GM23338 (cell line): ENCODE measurements at regions not wholly inside any gene's neighbourhood (a gene's known extent, or its start where the extent isn't known, plus 50 kb on each side); places are given as distances from the start of the nearest gene placed in this dataset.
A peak's percentile ranks its signal among the peaks of the same experiment; 100 is the strongest.

Experiments
- ATAC-seq: fragments of 200-7000 bp; cut with Tn5 transposase; 3 replicates; pipeline ENCODE4 v1.9.1; 2020
- DNase-seq: peaks from one replicate; pipeline ENCODE4 v3.0.0-alpha.2; 2015; ENCODE audit warnings: low spot score
- H2AFZ ChIP-seq: fragments of 200-600 bp; sonication (generic); 2 replicates; pipeline ENCODE4 v1.8.0; 2016; ENCODE audit warnings: antibody characterized with exemption, mild to moderate bottlenecking, moderate library complexity
- H3F3A ChIP-seq: fragments of 200-600 bp; sonication (generic); replicated peaks from 2 replicates; pipeline ENCODE4 v1.8.0; 2017; ENCODE audit warnings: antibody characterized with exemption, mixed run types, low read depth
- H3K27ac ChIP-seq: fragments of 200-600 bp; sonication (generic); 2 replicates; pipeline ENCODE4 v1.6.1; 2016; ENCODE audit warnings: low read depth
- H3K27me3 ChIP-seq: fragments of 200-600 bp; sonication (generic); 2 replicates; pipeline ENCODE4 v1.8.0; 2016; ENCODE audit warnings: mild to moderate bottlenecking, mixed run types, moderate library complexity; ENCODE audit not compliant: insufficient read depth
- H3K36me3 ChIP-seq: fragments of 200-600 bp; sonication (generic); 2 replicates; pipeline ENCODE4 v1.8.0; 2016; ENCODE audit warnings: mild to moderate bottlenecking; ENCODE audit not compliant: insufficient read depth
- H3K4me1 ChIP-seq: fragments of 200-600 bp; sonication (generic); 2 replicates; pipeline ENCODE4 v1.8.0; 2016; ENCODE audit warnings: mild to moderate bottlenecking, moderate library complexity; ENCODE audit not compliant: insufficient read depth
- H3K4me2 ChIP-seq: fragments of 200-600 bp; sonication (generic); 2 replicates; pipeline ENCODE4 v1.7.1; 2017; ENCODE audit warnings: mixed run types
- H3K4me3 ChIP-seq: fragments of 200-600 bp; sonication (generic); 2 replicates; pipeline ENCODE4 v1.6.1; 2016; ENCODE audit warnings: mixed run types
- H3K79me2 ChIP-seq: fragments of 200-600 bp; sonication (generic); replicated peaks from 2 replicates; pipeline ENCODE4 v1.8.0; 2017; ENCODE audit warnings: mild to moderate bottlenecking; ENCODE audit not compliant: insufficient read depth
- H3K9me2 ChIP-seq: fragments of 200-600 bp; sonication (generic); 2 replicates; pipeline ENCODE4 v1.8.0; 2017; ENCODE audit not compliant: insufficient read depth
- H4K20me1 ChIP-seq: fragments of 200-600 bp; sonication (generic); replicated peaks from 2 replicates; pipeline ENCODE4 v1.8.0; 2017; ENCODE audit warnings: mild to moderate bottlenecking; ENCODE audit not compliant: insufficient read depth
- H3K27ac Mint-ChIP-seq: 2 replicates; pipeline ENCODE4 v1.8.0; 2020; ENCODE audit warnings: inconsistent platforms, mild to moderate bottlenecking, moderate library complexity, mixed read lengths
- H3K27me3 Mint-ChIP-seq: 3 replicates; pipeline ENCODE4 v1.8.0; 2022; ENCODE audit warnings: low read depth, mild to moderate bottlenecking, moderate library complexity, mixed read lengths, inconsistent platforms; ENCODE audit not compliant: insufficient read depth, poor library complexity
- H3K36me3 Mint-ChIP-seq: 3 replicates; pipeline ENCODE4 v1.8.0; 2021; ENCODE audit warnings: low read depth, mild to moderate bottlenecking, inconsistent platforms, moderate library complexity, mixed read lengths
- H3K4me1 Mint-ChIP-seq: 3 replicates; pipeline ENCODE4 v1.8.0; 2020; ENCODE audit warnings: mild to moderate bottlenecking, inconsistent platforms, mixed read lengths
- H3K4me3 Mint-ChIP-seq: 3 replicates; pipeline ENCODE4 v1.8.0; 2021; ENCODE audit warnings: moderate library complexity, mild to moderate bottlenecking, inconsistent platforms, mixed read lengths
- H3K9me3 Mint-ChIP-seq: 3 replicates; pipeline ENCODE4 v1.8.0; 2020; ENCODE audit warnings: moderate library complexity, mild to moderate bottlenecking, inconsistent platforms, mixed read lengths
- CTCF ChIP-seq, 2 experiments: fragments of 200-600 bp in 1 of 2; sonication (generic) in 1 of 2; conservative IDR thresholded peaks; 2 replicates each; pipeline versions ENCODE4 v1.5.1 to v1.6.1; 2016 to 2017; ENCODE audit warnings: antibody characterized with exemption in 2 of 2, low read depth in 2 of 2, mild to moderate bottlenecking in 2 of 2, moderate library complexity in 1 of 2
- ETS1 ChIP-seq: IDR thresholded peaks from 2 replicates; pipeline ENCODE4 v1.6.1; 2016; ENCODE audit warnings: antibody characterized with exemption
- EZH2 ChIP-seq: fragments of 200-600 bp; sonication (generic); IDR thresholded peaks from one replicate; pipeline ENCODE4 v1.8.0; 2017; ENCODE audit warnings: antibody characterized with exemption, mild to moderate bottlenecking, low read depth; ENCODE audit not compliant: unreplicated experiment
- EZH2phosphoT487 ChIP-seq: fragments of 200-600 bp; sonication (generic); IDR thresholded peaks from one replicate; pipeline ENCODE4 v1.8.1; 2018; ENCODE audit warnings: antibody characterized with exemption; ENCODE audit not compliant: unreplicated experiment
- JUNB ChIP-seq: IDR thresholded peaks from one replicate; pipeline ENCODE4 v1.6.1; 2016; ENCODE audit warnings: antibody characterized with exemption; ENCODE audit not compliant: unreplicated experiment
- NANOG ChIP-seq: IDR thresholded peaks from 2 replicates; pipeline ENCODE4 v1.6.1; 2016; ENCODE audit warnings: antibody characterized with exemption, borderline replicate concordance
- POLR2AphosphoS5 ChIP-seq: IDR thresholded peaks from 2 replicates; pipeline ENCODE4 v1.6.1; 2016; ENCODE audit warnings: antibody characterized with exemption, low read depth
- STAT1 ChIP-seq: IDR thresholded peaks from one replicate; pipeline ENCODE4 v1.6.1; 2016; ENCODE audit warnings: antibody characterized with exemption; ENCODE audit not compliant: unreplicated experiment
- ZNF114 ChIP-seq: fragments of 250-450 bp; sonication (Bioruptor Pico); IDR thresholded peaks from 2 replicates; pipeline ENCODE4 v1.5.0; 2020; ENCODE audit warnings: mild to moderate bottlenecking, moderate library complexity
- ZNF331 ChIP-seq: fragments of 250-450 bp; sonication (Bioruptor Pico); IDR thresholded peaks from 2 replicates; pipeline ENCODE4 v1.5.0; 2020; ENCODE audit warnings: low read depth, mild to moderate bottlenecking, moderate library complexity
- TF ChIP-seq, protein P1 (sequence below): fragments of 250-450 bp; sonication (Bioruptor Pico); IDR thresholded peaks from 2 replicates; pipeline ENCODE4 v1.5.0; 2020; ENCODE audit warnings: mild to moderate bottlenecking, moderate library complexity
- TF ChIP-seq, protein P2 (sequence below): IDR thresholded peaks from one replicate; pipeline ENCODE4 v1.6.1; 2018; ENCODE audit warnings: antibody characterized with exemption; ENCODE audit not compliant: unreplicated experiment

- TF ChIP-seq ETS1, result no peak
- no peak for TF ChIP-seq ZNF114 (CRISPR knock-in tag)
Observed at GRCh38 chr11:135008001-135008405, 596.0 kb upstream of the B3GAT1 start (continued).

DNA sequence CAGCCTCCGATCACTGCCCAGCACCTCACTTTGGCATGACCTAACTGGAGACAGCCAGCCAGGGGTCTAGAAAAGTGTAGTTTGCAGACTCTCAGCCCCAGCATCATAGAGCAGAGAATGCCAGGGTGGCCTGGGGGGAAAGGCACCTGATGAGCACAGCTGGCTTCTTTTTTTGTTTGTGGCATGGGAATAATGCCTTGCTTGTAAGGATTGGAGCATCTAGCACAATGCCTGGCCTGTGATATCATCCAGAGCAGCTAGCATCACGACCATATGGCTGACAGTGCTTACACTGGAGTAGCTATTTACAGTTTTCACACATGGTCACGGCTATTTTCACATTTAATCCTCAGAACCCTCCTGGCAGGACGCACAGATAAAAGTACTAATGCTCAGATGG lies 594.8 kb upstream of the B3GAT1 start:
- peaks cover 3% of the 10 kb centered on the region; the same call in 2 of the 3 replicates for H3K9me3 Mint-ChIP-seq
- Histone ChIP-seq H3K36me3 (no peaks in the 10 kb centered on the region), H3K27me3 (no peaks in the 10 kb centered on the region), H2AFZ (0 out of 2 replicates have a peak overlapping the region, but pooled peaks have one; percentile 32), H3K9me2 (peaks cover 3% of the 10 kb centered on the region; the same call in 1 of the 2 replicates), H3K27ac (no peak overlapping the region), H3K4me1 (0 out of 2 replicates have a peak, but pooled peaks cover 11% of the 10 kb centered on the region), H4K20me1 (no peaks in the 10 kb centered on the region), H3K79me2 (no peaks in the 10 kb centered on the region), H3K4me3 (no peak overlapping the region), H3F3A (no peaks in the 10 kb centered on the region), H3K4me2 (no peak overlapping the region)
- DNase-seq, result no peak
- H3K4me3 Mint-ChIP-seq, result no peak overlapping the region
- H3K4me1 Mint-ChIP-seq, result peaks cover 12% of the 10 kb centered on the region
- H3K27ac Mint-ChIP-seq, result no peak overlapping the region; the same call in 1 of the 2 replicates
- no peaks in the 10 kb centered on the region for H3K27me3 Mint-ChIP-seq
- no peaks in the 10 kb centered on the region for H3K36me3 Mint-ChIP-seq
- ATAC-seq, result no peak
- TF ChIP-seq, protein P1, sequence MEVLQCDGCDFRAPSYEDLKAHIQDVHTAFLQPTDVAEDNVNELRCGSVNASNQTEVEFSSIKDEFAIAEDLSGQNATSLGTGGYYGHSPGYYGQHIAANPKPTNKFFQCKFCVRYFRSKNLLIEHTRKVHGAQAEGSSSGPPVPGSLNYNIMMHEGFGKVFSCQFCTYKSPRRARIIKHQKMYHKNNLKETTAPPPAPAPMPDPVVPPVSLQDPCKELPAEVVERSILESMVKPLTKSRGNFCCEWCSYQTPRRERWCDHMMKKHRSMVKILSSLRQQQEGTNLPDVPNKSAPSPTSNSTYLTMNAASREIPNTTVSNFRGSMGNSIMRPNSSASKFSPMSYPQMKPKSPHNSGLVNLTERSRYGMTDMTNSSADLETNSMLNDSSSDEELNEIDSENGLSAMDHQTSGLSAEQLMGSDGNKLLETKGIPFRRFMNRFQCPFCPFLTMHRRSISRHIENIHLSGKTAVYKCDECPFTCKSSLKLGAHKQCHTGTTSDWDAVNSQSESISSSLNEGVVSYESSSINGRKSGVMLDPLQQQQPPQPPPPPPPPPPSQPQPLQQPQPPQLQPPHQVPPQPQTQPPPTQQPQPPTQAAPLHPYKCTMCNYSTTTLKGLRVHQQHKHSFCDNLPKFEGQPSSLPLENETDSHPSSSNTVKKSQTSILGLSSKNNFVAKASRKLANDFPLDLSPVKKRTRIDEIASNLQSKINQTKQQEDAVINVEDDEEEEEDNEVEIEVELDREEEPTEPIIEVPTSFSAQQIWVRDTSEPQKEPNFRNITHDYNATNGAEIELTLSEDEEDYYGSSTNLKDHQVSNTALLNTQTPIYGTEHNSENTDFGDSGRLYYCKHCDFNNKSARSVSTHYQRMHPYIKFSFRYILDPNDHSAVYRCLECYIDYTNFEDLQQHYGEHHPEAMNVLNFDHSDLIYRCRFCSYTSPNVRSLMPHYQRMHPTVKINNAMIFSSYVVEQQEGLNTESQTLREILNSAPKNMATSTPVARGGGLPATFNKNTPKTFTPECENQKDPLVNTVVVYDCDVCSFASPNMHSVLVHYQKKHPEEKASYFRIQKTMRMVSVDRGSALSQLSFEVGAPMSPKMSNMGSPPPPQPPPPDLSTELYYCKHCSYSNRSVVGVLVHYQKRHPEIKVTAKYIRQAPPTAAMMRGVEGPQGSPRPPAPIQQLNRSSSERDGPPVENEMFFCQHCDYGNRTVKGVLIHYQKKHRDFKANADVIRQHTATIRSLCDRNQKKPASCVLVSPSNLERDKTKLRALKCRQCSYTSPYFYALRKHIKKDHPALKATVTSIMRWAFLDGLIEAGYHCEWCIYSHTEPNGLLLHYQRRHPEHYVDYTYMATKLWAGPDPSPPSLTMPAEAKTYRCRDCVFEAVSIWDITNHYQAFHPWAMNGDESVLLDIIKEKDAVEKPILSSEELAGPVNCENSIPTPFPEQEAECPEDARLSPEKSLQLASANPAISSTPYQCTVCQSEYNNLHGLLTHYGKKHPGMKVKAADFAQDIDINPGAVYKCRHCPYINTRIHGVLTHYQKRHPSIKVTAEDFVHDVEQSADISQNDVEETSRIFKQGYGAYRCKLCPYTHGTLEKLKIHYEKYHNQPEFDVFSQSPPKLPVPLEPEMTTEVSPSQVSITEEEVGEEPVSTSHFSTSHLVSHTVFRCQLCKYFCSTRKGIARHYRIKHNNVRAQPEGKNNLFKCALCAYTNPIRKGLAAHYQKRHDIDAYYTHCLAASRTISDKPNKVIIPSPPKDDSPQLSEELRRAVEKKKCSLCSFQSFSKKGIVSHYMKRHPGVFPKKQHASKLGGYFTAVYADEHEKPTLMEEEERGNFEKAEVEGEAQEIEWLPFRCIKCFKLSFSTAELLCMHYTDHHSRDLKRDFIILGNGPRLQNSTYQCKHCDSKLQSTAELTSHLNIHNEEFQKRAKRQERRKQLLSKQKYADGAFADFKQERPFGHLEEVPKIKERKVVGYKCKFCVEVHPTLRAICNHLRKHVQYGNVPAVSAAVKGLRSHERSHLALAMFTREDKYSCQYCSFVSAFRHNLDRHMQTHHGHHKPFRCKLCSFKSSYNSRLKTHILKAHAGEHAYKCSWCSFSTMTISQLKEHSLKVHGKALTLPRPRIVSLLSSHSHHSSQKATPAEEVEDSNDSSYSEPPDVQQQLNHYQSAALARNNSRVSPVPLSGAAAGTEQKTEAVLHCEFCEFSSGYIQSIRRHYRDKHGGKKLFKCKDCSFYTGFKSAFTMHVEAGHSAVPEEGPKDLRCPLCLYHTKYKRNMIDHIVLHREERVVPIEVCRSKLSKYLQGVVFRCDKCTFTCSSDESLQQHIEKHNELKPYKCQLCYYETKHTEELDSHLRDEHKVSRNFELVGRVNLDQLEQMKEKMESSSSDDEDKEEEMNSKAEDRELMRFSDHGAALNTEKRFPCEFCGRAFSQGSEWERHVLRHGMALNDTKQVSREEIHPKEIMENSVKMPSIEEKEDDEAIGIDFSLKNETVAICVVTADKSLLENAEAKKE (CRISPR knock-in tag), result no peak
- TF ChIP-seq ZNF114 (CRISPR knock-in tag), result no peak
- TF ChIP-seq, protein P2, sequence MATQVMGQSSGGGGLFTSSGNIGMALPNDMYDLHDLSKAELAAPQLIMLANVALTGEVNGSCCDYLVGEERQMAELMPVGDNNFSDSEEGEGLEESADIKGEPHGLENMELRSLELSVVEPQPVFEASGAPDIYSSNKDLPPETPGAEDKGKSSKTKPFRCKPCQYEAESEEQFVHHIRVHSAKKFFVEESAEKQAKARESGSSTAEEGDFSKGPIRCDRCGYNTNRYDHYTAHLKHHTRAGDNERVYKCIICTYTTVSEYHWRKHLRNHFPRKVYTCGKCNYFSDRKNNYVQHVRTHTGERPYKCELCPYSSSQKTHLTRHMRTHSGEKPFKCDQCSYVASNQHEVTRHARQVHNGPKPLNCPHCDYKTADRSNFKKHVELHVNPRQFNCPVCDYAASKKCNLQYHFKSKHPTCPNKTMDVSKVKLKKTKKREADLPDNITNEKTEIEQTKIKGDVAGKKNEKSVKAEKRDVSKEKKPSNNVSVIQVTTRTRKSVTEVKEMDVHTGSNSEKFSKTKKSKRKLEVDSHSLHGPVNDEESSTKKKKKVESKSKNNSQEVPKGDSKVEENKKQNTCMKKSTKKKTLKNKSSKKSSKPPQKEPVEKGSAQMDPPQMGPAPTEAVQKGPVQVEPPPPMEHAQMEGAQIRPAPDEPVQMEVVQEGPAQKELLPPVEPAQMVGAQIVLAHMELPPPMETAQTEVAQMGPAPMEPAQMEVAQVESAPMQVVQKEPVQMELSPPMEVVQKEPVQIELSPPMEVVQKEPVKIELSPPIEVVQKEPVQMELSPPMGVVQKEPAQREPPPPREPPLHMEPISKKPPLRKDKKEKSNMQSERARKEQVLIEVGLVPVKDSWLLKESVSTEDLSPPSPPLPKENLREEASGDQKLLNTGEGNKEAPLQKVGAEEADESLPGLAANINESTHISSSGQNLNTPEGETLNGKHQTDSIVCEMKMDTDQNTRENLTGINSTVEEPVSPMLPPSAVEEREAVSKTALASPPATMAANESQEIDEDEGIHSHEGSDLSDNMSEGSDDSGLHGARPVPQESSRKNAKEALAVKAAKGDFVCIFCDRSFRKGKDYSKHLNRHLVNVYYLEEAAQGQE, result no peak
- TF ChIP-seq NANOG, result no peak
- TF ChIP-seq EZH2phosphoT487, result no peak
- no peak for TF ChIP-seq POLR2AphosphoS5
- no peak for TF ChIP-seq CTCF (conservative IDR thresholded peaks at IDR 0.05; ENCODE audit: low read depth in 2 of 2)
- TF ChIP-seq ETS1, result no peak
- TF ChIP-seq STAT1, result no peak
- no peak for TF ChIP-seq JUNB
- TF ChIP-seq ZNF331 (CRISPR knock-in tag), result no peak
- TF ChIP-seq EZH2, result no peak
